ENCODE measurements at regions not wholly inside any gene's neighbourhood (a gene's known extent, or its start where the extent isn't known, plus 50 kb on each side); places are given as distances from the start of the nearest gene placed in this dataset.

- TF ChIP-seq CTCF (IDR thresholded peaks at IDR 0.05) (no peak), POLR2A (IDR thresholded peaks at IDR 0.05) (no peak)
Observed at GRCh38 chr15:69797051-69797595, 300.6 kb downstream of the TLE3 start.

All from thyroid gland (tissue), 4 donors.